ENCODE measurements at regions not wholly inside any gene's neighbourhood (a gene's known extent, or its start where the extent isn't known, plus 50 kb on each side); places are given as distances from the start of the nearest gene placed in this dataset.

GRCh38 chr10:62548686-62549085 is 174.5 kb downstream of the ZNF365 start:
- TF ChIP-seq CTCF (IDR thresholded peaks at IDR 0.05; ENCODE audit: extremely low read depth in 1 of 2, insufficient read depth in 1 of 2, low read depth in 1 of 2, low read length in 2 of 2) (no peak), EZH2 (IDR thresholded peaks at IDR 0.05; ENCODE audit: borderline replicate concordance, low read depth, low read length, severe bottlenecking) (no peak), POLR2A (IDR thresholded peaks at IDR 0.05; ENCODE audit: low read depth, low read length) (no peak), POLR2AphosphoS5 (IDR thresholded peaks at IDR 0.05; ENCODE audit: insufficient read depth, low read depth, low read length) (no peak), FOS (IDR thresholded peaks at IDR 0.05; ENCODE audit: borderline replicate concordance, insufficient read depth, low read length) (no peak), MAX (IDR thresholded peaks at IDR 0.05; ENCODE audit: insufficient read depth, insufficient read length) (no peak), GATA2 (IDR thresholded peaks at IDR 0.05; ENCODE audit: insufficient read depth, insufficient read length, low read depth, low read length) (no peak), JUN (IDR thresholded peaks at IDR 0.05; ENCODE audit: borderline replicate concordance, insufficient read depth, insufficient read length, low read depth) (no peak)
